PC-9 (cell line): ENCODE measurements at regions not wholly inside any gene's neighbourhood (a gene's known extent, or its start where the extent isn't known, plus 50 kb on each side); places are given as distances from the start of the nearest gene placed in this dataset.

Experiments
- BruUV-seq: library from RNA; stranded (reverse); fragments of 400-500 nt; replicated peaks from 2 replicates; lab custom pipeline; 2021; lab: Mats Ljungman, UMichigan
- CTCF ChIA-PET: fragments of 300-600 bp; sonication (Branson Sonifier 250); formaldehyde crosslinking; loops from one replicate; lab custom pipeline; 2022; ENCODE audit warnings: antibody characterized with exemption; lab: Charles Lee
- POLR2A ChIA-PET: fragments of 300-600 bp; sonication (Branson Sonifier 250); formaldehyde crosslinking; loops from one replicate; lab custom pipeline; 2022; ENCODE audit warnings: antibody characterized with exemption; ENCODE audit not compliant: unreplicated experiment; lab: Charles Lee
- DNase-seq, 2 experiments: peaks; one replicate each; pipeline versions ENCODE4 v3.0.0 to v3.0.0-alpha.2; 2015 to 2022; ENCODE audit warnings: mixed read lengths in 1 of 2
- H2AFZ ChIP-seq: fragments of 200-600 bp; sonication (generic); 2 replicates; pipeline ENCODE4 v1.8.1; 2017; ENCODE audit warnings: antibody characterized with exemption
- H3F3A ChIP-seq: fragments of 200-600 bp; sonication (generic); 2 replicates; pipeline ENCODE4 v1.8.1; 2017; ENCODE audit warnings: antibody characterized with exemption, mild to moderate bottlenecking, low read depth; ENCODE audit not compliant: insufficient read depth
- H3K27ac ChIP-seq: fragments of 200-600 bp; sonication (generic); 2 replicates; pipeline ENCODE4 v1.6.1; 2016; ENCODE audit warnings: mixed run types
- H3K27me3 ChIP-seq: fragments of 200-600 bp; sonication (generic); 2 replicates; pipeline ENCODE4 v1.6.1; 2016; ENCODE audit warnings: low read depth, mixed run types; ENCODE audit not compliant: insufficient read depth
- H3K36me3 ChIP-seq: fragments of 200-600 bp; sonication (generic); 2 replicates; pipeline ENCODE4 v1.6.1; 2016; ENCODE audit warnings: low read depth, mixed run types
- H3K4me1 ChIP-seq: fragments of 200-600 bp; sonication (generic); replicated peaks from 2 replicates; pipeline ENCODE4 v1.6.1; 2016; ENCODE audit warnings: mixed run types; ENCODE audit not compliant: insufficient read depth
- H3K4me2 ChIP-seq: fragments of 200-600 bp; sonication (generic); 2 replicates; pipeline ENCODE4 v1.6.1; 2017; ENCODE audit warnings: mixed run types
- H3K4me3 ChIP-seq: fragments of 200-600 bp; sonication (generic); 2 replicates; pipeline ENCODE4 v1.6.1; 2016; ENCODE audit warnings: mixed run types
- H3K79me2 ChIP-seq: fragments of 200-600 bp; sonication (generic); 2 replicates; pipeline ENCODE4 v1.6.1; 2017; ENCODE audit warnings: low read depth, mixed run types
- H3K9me2 ChIP-seq: fragments of 200-600 bp; sonication (generic); 2 replicates; pipeline ENCODE4 v1.8.1; 2017; ENCODE audit warnings: mild to moderate bottlenecking; ENCODE audit not compliant: insufficient read depth
- H3K9me3 ChIP-seq: fragments of 200-600 bp; sonication (generic); 2 replicates; pipeline ENCODE4 v1.8.1; 2016; ENCODE audit warnings: low read depth; ENCODE audit not compliant: insufficient read depth
- H4K20me1 ChIP-seq: fragments of 200-600 bp; sonication (generic); 2 replicates; pipeline ENCODE4 v1.8.1; 2017; ENCODE audit not compliant: insufficient read depth
- EZH2 ChIP-seq: fragments of 200-600 bp; sonication (generic); IDR thresholded peaks from 2 replicates; pipeline ENCODE4 v1.8.0; 2017; ENCODE audit warnings: antibody characterized with exemption, low read depth
- intact Hi-C: fragments of 100-400 bp; cut with micrococcal nuclease; formaldehyde crosslinking; loops from one replicate; pipeline ENCODE4 v1.10.0; 2022; ENCODE audit not compliant: unreplicated experiment
- TF ChIP-seq, protein P1 (sequence below): fragments of 200-600 bp; sonication (generic); conservative IDR thresholded peaks from 2 replicates; pipeline ENCODE4 v1.6.1; 2017; ENCODE audit warnings: mixed run types, antibody characterized with exemption, mild to moderate bottlenecking, moderate library complexity

DNA sequence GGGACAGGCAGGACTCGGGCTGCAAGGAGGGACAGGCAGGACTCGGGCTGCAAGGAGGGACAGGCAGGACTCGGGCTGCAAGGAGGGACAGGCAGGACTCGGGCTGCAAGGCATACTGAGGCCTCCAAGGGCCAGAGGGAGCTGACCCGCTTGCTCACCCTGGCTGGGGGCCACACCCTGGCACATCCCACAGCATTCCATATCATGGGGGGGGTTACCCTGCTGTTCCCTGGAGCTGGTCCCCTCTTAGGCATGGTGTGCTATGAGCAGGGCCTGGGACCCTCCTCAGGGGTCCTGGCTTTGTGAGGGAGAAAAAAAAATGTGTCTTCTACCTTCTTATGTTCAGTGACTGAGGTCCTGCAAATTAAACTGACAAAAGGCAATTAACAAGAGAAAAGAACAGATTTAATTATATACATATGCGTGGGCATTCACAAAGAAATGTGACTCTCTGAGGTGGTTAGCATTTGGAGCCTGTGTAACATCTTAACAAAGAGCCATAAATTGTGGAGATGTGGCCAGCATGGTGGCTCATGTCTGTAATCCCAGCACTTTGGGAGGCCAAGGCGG is 97.6 kb upstream of the ALDH1A3 start:
- H3K79me2 ChIP-seq: no peaks in the 10 kb centered on the region
- ChIA-PET CTCF (no interaction called here), POLR2A (no interaction called here)
- H2AFZ ChIP-seq: no peak overlapping the region
- no peak for DNase-seq
- H3F3A ChIP-seq: 0 out of 2 replicates have a peak, but pooled peaks cover 4% of the 10 kb centered on the region
- no peaks in the 10 kb centered on the region for H3K9me3 ChIP-seq
- intact Hi-C loops: no loop called here
- H3K9me2 ChIP-seq: no peaks in the 10 kb centered on the region
- no peak for TF ChIP-seq EZH2
- TF ChIP-seq, protein P1, sequence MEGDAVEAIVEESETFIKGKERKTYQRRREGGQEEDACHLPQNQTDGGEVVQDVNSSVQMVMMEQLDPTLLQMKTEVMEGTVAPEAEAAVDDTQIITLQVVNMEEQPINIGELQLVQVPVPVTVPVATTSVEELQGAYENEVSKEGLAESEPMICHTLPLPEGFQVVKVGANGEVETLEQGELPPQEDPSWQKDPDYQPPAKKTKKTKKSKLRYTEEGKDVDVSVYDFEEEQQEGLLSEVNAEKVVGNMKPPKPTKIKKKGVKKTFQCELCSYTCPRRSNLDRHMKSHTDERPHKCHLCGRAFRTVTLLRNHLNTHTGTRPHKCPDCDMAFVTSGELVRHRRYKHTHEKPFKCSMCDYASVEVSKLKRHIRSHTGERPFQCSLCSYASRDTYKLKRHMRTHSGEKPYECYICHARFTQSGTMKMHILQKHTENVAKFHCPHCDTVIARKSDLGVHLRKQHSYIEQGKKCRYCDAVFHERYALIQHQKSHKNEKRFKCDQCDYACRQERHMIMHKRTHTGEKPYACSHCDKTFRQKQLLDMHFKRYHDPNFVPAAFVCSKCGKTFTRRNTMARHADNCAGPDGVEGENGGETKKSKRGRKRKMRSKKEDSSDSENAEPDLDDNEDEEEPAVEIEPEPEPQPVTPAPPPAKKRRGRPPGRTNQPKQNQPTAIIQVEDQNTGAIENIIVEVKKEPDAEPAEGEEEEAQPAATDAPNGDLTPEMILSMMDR: no peak
- no peaks in the 10 kb centered on the region for H4K20me1 ChIP-seq
- no peaks in the 10 kb centered on the region for H3K36me3 ChIP-seq
- no peaks in the 10 kb centered on the region for H3K27me3 ChIP-seq
- no peak overlapping the region for H3K27ac ChIP-seq
- H3K4me3 ChIP-seq: no peak overlapping the region
- BruUV-seq: no TSS peak
- no peaks in the 10 kb centered on the region for H3K4me1 ChIP-seq
- no peak overlapping the region for H3K4me2 ChIP-seq

GRCh38 chr15:100783291-100783690 is 96.3 kb upstream of the ALDH1A3 start:
- CTCF ChIA-PET: no interaction called here

GRCh38 chr15:100783760-100784492 is 95.7 kb upstream of the ALDH1A3 start:
- ChIA-PET CTCF (no interaction called here), POLR2A (no interaction called here)
- H3K4me2 ChIP-seq: no peak overlapping the region
- intact Hi-C loops: no loop called here
- no peaks in the 10 kb centered on the region for H3K79me2 ChIP-seq
- no peaks in the 10 kb centered on the region for H3K9me2 ChIP-seq
- TF ChIP-seq EZH2: no peak
- TF ChIP-seq, protein P1: no peak
- no TSS peak for BruUV-seq
- H4K20me1 ChIP-seq: no peaks in the 10 kb centered on the region
- no peak overlapping the region for H3K27ac ChIP-seq
- no peak overlapping the region for H3K4me3 ChIP-seq
- no peaks in the 10 kb centered on the region for H3K4me1 ChIP-seq
- no peak for DNase-seq
- H3K9me3 ChIP-seq: no peaks in the 10 kb centered on the region
- no peaks in the 10 kb centered on the region for H3K27me3 ChIP-seq
- H3F3A ChIP-seq: no peaks in the 10 kb centered on the region
- H3K36me3 ChIP-seq: no peaks in the 10 kb centered on the region
- H2AFZ ChIP-seq: no peak overlapping the region

More at GRCh38 chr15:100783291-100783690, 96.3 kb upstream of the ALDH1A3 start:
- Histone ChIP-seq H3K27me3 (no peaks in the 10 kb centered on the region), H2AFZ (no peak overlapping the region), H3K36me3 (no peaks in the 10 kb centered on the region), H3K79me2 (no peaks in the 10 kb centered on the region), H3K4me1 (no peaks in the 10 kb centered on the region), H3K4me3 (no peak overlapping the region), H3K9me2 (no peaks in the 10 kb centered on the region), H4K20me1 (no peaks in the 10 kb centered on the region), H3F3A (0 out of 2 replicates have a peak, but pooled peaks cover 2% of the 10 kb centered on the region), H3K9me3 (no peaks in the 10 kb centered on the region), H3K4me2 (no peak overlapping the region), H3K27ac (no peak overlapping the region)
- no peak for DNase-seq
- intact Hi-C loops: no loop called here
- TF ChIP-seq EZH2: no peak
- TF ChIP-seq, protein P1: no peak
- no TSS peak for BruUV-seq
- POLR2A ChIA-PET: no interaction called here
